HepG2 (cell line): ENCODE measurements at regions not wholly inside any gene's neighbourhood (a gene's known extent, or its start where the extent isn't known, plus 50 kb on each side); places are given as distances from the start of the nearest gene placed in this dataset.

Experiments used
- ATAC-seq: fragments of 200-7000 bp; cut with Tn5 transposase; 3 replicates; pipeline ENCODE4 v1.9.1; 2020; ENCODE audit warnings: mild to moderate bottlenecking, moderate library complexity
- BruUV-seq: library from RNA; stranded (reverse); fragments of 400-500 nt; replicated peaks from 2 replicates; lab custom pipeline; 2021; lab: Mats Ljungman, UMichigan
- CTCF ChIA-PET: fragments of 300-600 bp; formaldehyde crosslinking; extraction: SDS; loops from one replicate; lab custom pipeline; 2021; ENCODE audit warnings: low total read pairs, inconsistent platforms, low intra/inter-chr PET ratio; lab: Yijun Ruan, JAX
- POLR2A ChIA-PET: fragments of 350-600 bp; sonication (Branson Sonifier 250); formaldehyde crosslinking; loops from one replicate; lab custom pipeline; 2020; ENCODE audit warnings: antibody characterized with exemption, inconsistent platforms; lab: Yijun Ruan, JAX
- DNase-seq: peaks from one replicate; pipeline ENCODE4 v3.0.0-alpha.2; 2015; ENCODE audit warnings: low spot score
- FAIRE-seq: peaks from 3 replicates; lab custom pipeline; 2011; peaks lifted over from hg19 to GRCh38; lab: Jason Lieb, UNC
- H2AFZ ChIP-seq: one replicate; pipeline ENCODE4 v1.6.1; 2011; ENCODE audit warnings: low read length, inconsistent platforms
- H3K27ac ChIP-seq: fragments of 300-600 bp; 3 replicates; pipeline ENCODE4 v1.8.0; 2011; ENCODE audit warnings: mixed run types, mild to moderate bottlenecking, mixed read lengths, low read length, inconsistent platforms; ENCODE audit not compliant: insufficient read depth; ENCODE audit errors: extremely low read length
- H3K27me3 ChIP-seq, 2 experiments: fragments of 200-600 bp in 1 of 2; 2 replicates in 1 of 2; 3 replicates in 1 of 2; pipeline versions ENCODE4 v1.6.0 to v1.8.0; 2011; ENCODE audit warnings: low read length in 2 of 2, mild to moderate bottlenecking in 2 of 2, moderate library complexity in 2 of 2, inconsistent platforms in 1 of 2; ENCODE audit not compliant: insufficient read depth in 2 of 2, control insufficient read depth in 1 of 2
- H3K36me3 ChIP-seq, 2 experiments: fragments of 200-600 bp in 1 of 2; replicated peaks in 1 of 2; 2 replicates in 1 of 2; 3 replicates in 1 of 2; pipeline versions ENCODE4 v1.5.1 to v1.8.0; 2011; ENCODE audit warnings: low read length in 2 of 2, inconsistent platforms in 1 of 2; ENCODE audit not compliant: insufficient read depth in 2 of 2, control insufficient read depth in 1 of 2
- H3K4me1 ChIP-seq: 2 replicates; pipeline ENCODE4 v1.5.1; 2012; ENCODE audit warnings: low read length, inconsistent platforms; ENCODE audit not compliant: insufficient read depth
- H3K4me2 ChIP-seq: 2 replicates; pipeline ENCODE4 v1.6.0; 2011; ENCODE audit warnings: low read depth, low read length, inconsistent platforms
- H3K4me3 ChIP-seq, 3 experiments: fragments of 200-600 bp in 1 of 3; sonication (generic), shearing (Covaris generic) in 1 of 3; replicated peaks in 1 of 3; 2 replicates each; pipeline ENCODE4 v1.5.1; 2011 to 2016; ENCODE audit warnings: low read length in 3 of 3, inconsistent platforms in 2 of 3, low read depth in 2 of 3, mild to moderate bottlenecking in 2 of 3, control low read depth in 1 of 3, mixed read lengths in 1 of 3; ENCODE audit not compliant: insufficient read depth in 1 of 3
- H3K79me2 ChIP-seq: one replicate; pipeline ENCODE4 v1.6.1; 2011; ENCODE audit warnings: low read length, inconsistent platforms; ENCODE audit not compliant: insufficient read depth
- H3K9ac ChIP-seq: 2 replicates; pipeline ENCODE4 v1.6.0; 2011; ENCODE audit warnings: mild to moderate bottlenecking, low read depth, low read length, inconsistent platforms; ENCODE audit not compliant: insufficient read depth
- H3K9me3 ChIP-seq: 2 replicates; pipeline ENCODE4 v1.5.1; 2012; ENCODE audit warnings: mild to moderate bottlenecking, low read length
- H4K20me1 ChIP-seq: 2 replicates; pipeline ENCODE4 v1.6.0; 2011; ENCODE audit warnings: inconsistent platforms, mild to moderate bottlenecking, low read length, moderate library complexity; ENCODE audit not compliant: insufficient read depth
- ASH2L ChIP-seq: fragments of 300-600, 200-600 bp; sonication (generic); IDR thresholded peaks from 2 replicates; pipeline ENCODE4 v1.7.0; 2017; ENCODE audit warnings: low read depth, mild to moderate bottlenecking, moderate library complexity, mixed read lengths, low read length; ENCODE audit not compliant: insufficient read length
- ELF1 ChIP-seq: sonication (generic); formaldehyde crosslinking; IDR thresholded peaks from 2 replicates; pipeline ENCODE4 v1.4.0; 2020; ENCODE audit warnings: missing genetic modification reagents
- HCFC1 ChIP-seq: fragments of 150-350 bp; IDR thresholded peaks from 2 replicates; pipeline ENCODE4 v1.6.1; 2014; ENCODE audit warnings: low read depth, low read length
- IRF2 ChIP-seq: IDR thresholded peaks from 2 replicates; pipeline ENCODE4 v1.6.1; 2018; ENCODE audit warnings: missing genetic modification reagents, missing compliant biosample characterization
- JUN ChIP-seq: sonication (generic); formaldehyde crosslinking; IDR thresholded peaks from 2 replicates; pipeline ENCODE4 v1.4.0; 2020; ENCODE audit warnings: mild to moderate bottlenecking, missing genetic modification reagents
- MBD4 ChIP-seq: IDR thresholded peaks from 2 replicates; pipeline ENCODE4 v1.6.1; 2012; ENCODE audit warnings: low read length, inconsistent platforms, borderline replicate concordance
- NFKBIZ ChIP-seq: IDR thresholded peaks from 2 replicates; pipeline ENCODE4 v1.6.1; 2018; ENCODE audit warnings: missing genetic modification reagents, missing compliant biosample characterization
- RFX3 ChIP-seq: IDR thresholded peaks from 2 replicates; pipeline ENCODE4 v1.6.1; 2016; ENCODE audit warnings: missing biosample characterization, missing genetic modification reagents
- RNF2 ChIP-seq: fragments of 450-650 bp; conservative IDR thresholded peaks from 2 replicates; pipeline ENCODE4 v1.6.1; 2016; ENCODE audit warnings: low read depth
- TSC22D2 ChIP-seq: sonication (generic); formaldehyde crosslinking; IDR thresholded peaks from 2 replicates; pipeline ENCODE4 v1.5.1; 2020; ENCODE audit warnings: missing genetic modification reagents, mild to moderate bottlenecking, borderline replicate concordance
- ZNF205 ChIP-seq: IDR thresholded peaks from 2 replicates; pipeline ENCODE4 v1.6.1; 2018; ENCODE audit warnings: missing biosample characterization, missing genetic modification reagents
- ZNF432 ChIP-seq: sonication (generic); formaldehyde crosslinking; IDR thresholded peaks from 2 replicates; pipeline ENCODE4 v1.5.0; 2020; ENCODE audit warnings: missing genetic modification reagents, mild to moderate bottlenecking, borderline replicate concordance
- ZNF569 ChIP-seq: sonication (generic); formaldehyde crosslinking; IDR thresholded peaks from 2 replicates; pipeline ENCODE4 v1.5.0; 2020; ENCODE audit warnings: mild to moderate bottlenecking, missing genetic modification reagents, moderate library complexity, borderline replicate concordance
- ZNF614 ChIP-seq: IDR thresholded peaks from 2 replicates; pipeline ENCODE4 v1.6.1; 2018; ENCODE audit warnings: missing biosample characterization, missing genetic modification reagents, inconsistent platforms, borderline replicate concordance
- ZNF883 ChIP-seq: sonication (generic); formaldehyde crosslinking; IDR thresholded peaks from 2 replicates; pipeline ENCODE4 v1.5.1; 2020; ENCODE audit warnings: mild to moderate bottlenecking, missing genetic modification reagents; ENCODE audit errors: not compliant biosample characterization
- WGBS: methylation state at CpG from one replicate; pipeline ENCODE4 v1.1.6; 2017; ENCODE audit warnings: low lambda C conversion rate; 5-methylcytosine and 5-hydroxymethylcytosine counted together
- in situ Hi-C: cut with HindIII; loops from 2 replicates; pipeline ENCODE4 v1.10.0; 2017; ENCODE audit warnings: low pct_unique_long_range_greater_than_20kb; ENCODE audit not compliant: extremely low pct_ligation_motif_present
- intact Hi-C: fragments of 100-400 bp; cut with micrococcal nuclease; formaldehyde crosslinking; loops from one replicate; pipeline ENCODE4 v1.10.0; 2022; ENCODE audit not compliant: unreplicated experiment
- TF ChIP-seq, protein P1 (sequence below): sonication (generic); formaldehyde crosslinking; IDR thresholded peaks from 2 replicates; pipeline ENCODE4 v1.9.0; 2021; ENCODE audit warnings: mild to moderate bottlenecking, missing genetic modification reagents
- TF ChIP-seq, protein P2 (sequence below): sonication (generic); formaldehyde crosslinking; IDR thresholded peaks from 2 replicates; pipeline ENCODE4 v1.8.1; 2022; ENCODE audit warnings: low read depth, mild to moderate bottlenecking, missing genetic modification reagents

DNA sequence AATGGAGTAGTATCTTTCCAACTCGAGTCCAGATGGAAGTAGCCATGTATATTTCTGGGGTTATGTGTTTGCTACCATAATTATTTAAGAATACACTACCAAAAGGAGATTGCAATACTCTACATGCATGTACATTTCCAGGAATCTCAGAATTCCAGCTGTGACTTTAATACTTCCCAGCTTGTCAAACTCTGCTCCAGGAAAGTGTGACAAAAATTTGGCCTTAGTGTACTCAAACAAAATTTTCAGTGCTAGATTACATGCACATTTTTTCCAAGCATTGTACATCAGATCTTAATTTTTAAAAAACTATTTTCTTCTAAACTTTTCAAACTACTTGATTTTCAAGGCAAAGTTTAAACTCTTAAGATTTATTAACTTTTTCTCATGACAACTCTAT lies 1791.6 kb downstream of the SUCLG1 start (continued):
- TF ChIP-seq HCFC1 (no peak), IRF2 (CRISPR knock-in tag) (no peak), ASH2L (no peak), RNF2 (no peak)

DNA sequence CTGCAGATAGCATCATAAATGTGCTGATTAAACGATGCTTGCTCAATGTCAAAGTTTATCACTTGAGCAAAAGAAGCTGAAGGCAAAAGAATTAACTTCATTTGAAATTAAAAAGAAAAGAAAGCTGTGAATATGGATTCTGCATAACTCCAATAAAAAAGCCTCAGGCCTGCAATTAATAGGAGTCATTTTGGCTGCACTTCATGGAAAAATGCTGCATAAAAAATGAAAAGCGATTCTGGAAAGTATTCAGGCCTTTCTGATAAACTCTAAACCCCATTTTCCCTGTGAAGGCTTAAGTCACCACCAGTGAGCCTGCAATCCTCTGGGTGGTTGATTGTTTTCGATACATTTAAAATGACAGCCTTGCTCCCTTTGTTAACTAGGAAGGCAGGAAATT lies 1793.4 kb downstream of the SUCLG1 start:
- ChIA-PET POLR2A (no interaction called here), CTCF (no interaction called here)
- no peak for FAIRE-seq
- H3K4me3 ChIP-seq: no peak overlapping the region
- H4K20me1 ChIP-seq: no peaks in the 10 kb centered on the region
- BruUV-seq: no TSS peak
- ATAC-seq: no peak
- no peak overlapping the region for H3K4me2 ChIP-seq
- no peaks in the 10 kb centered on the region for H3K36me3 ChIP-seq
- H3K9ac ChIP-seq: no peak overlapping the region
- peaks cover 42% of the 10 kb centered on the region for H3K9me3 ChIP-seq
- intact Hi-C loops: no loop called here
- H3K4me1 ChIP-seq: no peaks in the 10 kb centered on the region
- H3K79me2 ChIP-seq: no peaks in the 10 kb centered on the region
- no peak overlapping the region for H2AFZ ChIP-seq
- WGBS: under 1% methylated on average over 3 of the region's 3 CpGs
- no peak overlapping the region for H3K27ac ChIP-seq
- in situ Hi-C loops: no loop called here
- H3K27me3 ChIP-seq: no peaks in the 10 kb centered on the region
- no peak for DNase-seq
- TF ChIP-seq ELF1 (no peak), ZNF883 (CRISPR knock-in tag) (no peak), JUN (CRISPR knock-in tag) (no peak), ZNF432 (CRISPR knock-in tag) (no peak), ZNF614 (CRISPR knock-in tag) (no peak), NFKBIZ (no peak), TSC22D2 (CRISPR knock-in tag) (no peak), ZNF205 (CRISPR knock-in tag) (no peak), ZNF569 (CRISPR knock-in tag) (no peak), MBD4 (no peak), RFX3 (no peak)
- TF ChIP-seq, protein P1, sequence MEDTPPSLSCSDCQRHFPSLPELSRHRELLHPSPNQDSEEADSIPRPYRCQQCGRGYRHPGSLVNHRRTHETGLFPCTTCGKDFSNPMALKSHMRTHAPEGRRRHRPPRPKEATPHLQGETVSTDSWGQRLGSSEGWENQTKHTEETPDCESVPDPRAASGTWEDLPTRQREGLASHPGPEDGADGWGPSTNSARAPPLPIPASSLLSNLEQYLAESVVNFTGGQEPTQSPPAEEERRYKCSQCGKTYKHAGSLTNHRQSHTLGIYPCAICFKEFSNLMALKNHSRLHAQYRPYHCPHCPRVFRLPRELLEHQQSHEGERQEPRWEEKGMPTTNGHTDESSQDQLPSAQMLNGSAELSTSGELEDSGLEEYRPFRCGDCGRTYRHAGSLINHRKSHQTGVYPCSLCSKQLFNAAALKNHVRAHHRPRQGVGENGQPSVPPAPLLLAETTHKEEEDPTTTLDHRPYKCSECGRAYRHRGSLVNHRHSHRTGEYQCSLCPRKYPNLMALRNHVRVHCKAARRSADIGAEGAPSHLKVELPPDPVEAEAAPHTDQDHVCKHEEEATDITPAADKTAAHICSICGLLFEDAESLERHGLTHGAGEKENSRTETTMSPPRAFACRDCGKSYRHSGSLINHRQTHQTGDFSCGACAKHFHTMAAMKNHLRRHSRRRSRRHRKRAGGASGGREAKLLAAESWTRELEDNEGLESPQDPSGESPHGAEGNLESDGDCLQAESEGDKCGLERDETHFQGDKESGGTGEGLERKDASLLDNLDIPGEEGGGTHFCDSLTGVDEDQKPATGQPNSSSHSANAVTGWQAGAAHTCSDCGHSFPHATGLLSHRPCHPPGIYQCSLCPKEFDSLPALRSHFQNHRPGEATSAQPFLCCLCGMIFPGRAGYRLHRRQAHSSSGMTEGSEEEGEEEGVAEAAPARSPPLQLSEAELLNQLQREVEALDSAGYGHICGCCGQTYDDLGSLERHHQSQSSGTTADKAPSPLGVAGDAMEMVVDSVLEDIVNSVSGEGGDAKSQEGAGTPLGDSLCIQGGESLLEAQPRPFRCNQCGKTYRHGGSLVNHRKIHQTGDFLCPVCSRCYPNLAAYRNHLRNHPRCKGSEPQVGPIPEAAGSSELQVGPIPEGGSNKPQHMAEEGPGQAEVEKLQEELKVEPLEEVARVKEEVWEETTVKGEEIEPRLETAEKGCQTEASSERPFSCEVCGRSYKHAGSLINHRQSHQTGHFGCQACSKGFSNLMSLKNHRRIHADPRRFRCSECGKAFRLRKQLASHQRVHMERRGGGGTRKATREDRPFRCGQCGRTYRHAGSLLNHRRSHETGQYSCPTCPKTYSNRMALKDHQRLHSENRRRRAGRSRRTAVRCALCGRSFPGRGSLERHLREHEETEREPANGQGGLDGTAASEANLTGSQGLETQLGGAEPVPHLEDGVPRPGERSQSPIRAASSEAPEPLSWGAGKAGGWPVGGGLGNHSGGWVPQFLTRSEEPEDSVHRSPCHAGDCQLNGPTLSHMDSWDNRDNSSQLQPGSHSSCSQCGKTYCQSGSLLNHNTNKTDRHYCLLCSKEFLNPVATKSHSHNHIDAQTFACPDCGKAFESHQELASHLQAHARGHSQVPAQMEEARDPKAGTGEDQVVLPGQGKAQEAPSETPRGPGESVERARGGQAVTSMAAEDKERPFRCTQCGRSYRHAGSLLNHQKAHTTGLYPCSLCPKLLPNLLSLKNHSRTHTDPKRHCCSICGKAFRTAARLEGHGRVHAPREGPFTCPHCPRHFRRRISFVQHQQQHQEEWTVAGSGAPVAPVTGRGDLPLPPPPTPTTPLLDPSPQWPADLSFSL (CRISPR knock-in tag): no peak
- TF ChIP-seq, protein P2, sequence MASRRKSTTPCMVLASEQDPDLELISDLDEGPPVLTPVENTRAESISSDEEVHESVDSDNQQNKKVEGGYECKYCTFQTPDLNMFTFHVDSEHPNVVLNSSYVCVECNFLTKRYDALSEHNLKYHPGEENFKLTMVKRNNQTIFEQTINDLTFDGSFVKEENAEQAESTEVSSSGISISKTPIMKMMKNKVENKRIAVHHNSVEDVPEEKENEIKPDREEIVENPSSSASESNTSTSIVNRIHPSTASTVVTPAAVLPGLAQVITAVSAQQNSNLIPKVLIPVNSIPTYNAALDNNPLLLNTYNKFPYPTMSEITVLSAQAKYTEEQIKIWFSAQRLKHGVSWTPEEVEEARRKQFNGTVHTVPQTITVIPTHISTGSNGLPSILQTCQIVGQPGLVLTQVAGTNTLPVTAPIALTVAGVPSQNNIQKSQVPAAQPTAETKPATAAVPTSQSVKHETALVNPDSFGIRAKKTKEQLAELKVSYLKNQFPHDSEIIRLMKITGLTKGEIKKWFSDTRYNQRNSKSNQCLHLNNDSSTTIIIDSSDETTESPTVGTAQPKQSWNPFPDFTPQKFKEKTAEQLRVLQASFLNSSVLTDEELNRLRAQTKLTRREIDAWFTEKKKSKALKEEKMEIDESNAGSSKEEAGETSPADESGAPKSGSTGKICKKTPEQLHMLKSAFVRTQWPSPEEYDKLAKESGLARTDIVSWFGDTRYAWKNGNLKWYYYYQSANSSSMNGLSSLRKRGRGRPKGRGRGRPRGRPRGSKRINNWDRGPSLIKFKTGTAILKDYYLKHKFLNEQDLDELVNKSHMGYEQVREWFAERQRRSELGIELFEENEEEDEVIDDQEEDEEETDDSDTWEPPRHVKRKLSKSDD (CRISPR knock-in tag): no peak
